ENCODE measurements at regions not wholly inside any gene's neighbourhood (a gene's known extent, or its start where the extent isn't known, plus 50 kb on each side); places are given as distances from the start of the nearest gene placed in this dataset.
A peak's percentile ranks its signal among the peaks of the same experiment; 100 is the strongest.

DNA sequence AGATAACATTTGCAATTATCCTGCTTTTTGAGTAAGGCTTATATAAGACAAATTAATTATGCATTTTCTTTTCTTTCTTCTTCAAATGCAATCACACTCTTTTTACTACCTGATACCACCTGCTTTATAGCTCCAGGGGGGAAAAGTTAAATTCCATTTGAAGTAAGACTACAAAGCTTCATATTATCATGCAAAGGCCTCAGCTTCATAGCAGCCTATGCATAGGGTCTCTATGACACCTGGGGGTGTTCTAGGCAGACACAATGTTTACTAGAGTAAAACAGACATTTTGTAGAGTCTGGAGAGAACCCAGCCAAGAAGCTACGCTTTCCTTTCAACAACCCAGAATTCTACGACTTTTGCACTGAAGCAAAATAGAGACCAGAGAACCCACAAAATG lies 148.0 kb downstream of the MCHR2 start:
- no CpG with 5 or more reads among the region's 2 CpGs for WGBS (ENCODE audit: extremely low coverage, insufficient read length, low lambda C conversion rate)
- Histone ChIP-seq H4K91ac (ENCODE audit: insufficient read length, low read depth, low read length) (no peak overlapping the region), H3T11ph (ENCODE audit: low read length) (no peak overlapping the region), H3K79me1 (ENCODE audit: insufficient read depth, low read depth, low read length, poor library complexity, severe bottlenecking) (no peaks in the 10 kb centered on the region), H2BK20ac (ENCODE audit: low read depth, low read length, poor library complexity, severe bottlenecking) (no peak overlapping the region), H2BK5ac (ENCODE audit: insufficient read length, low read length) (no peak overlapping the region), H3K4me1 (ENCODE audit: insufficient read depth, low read length) (no peaks in the 10 kb centered on the region), H4K20me1 (ENCODE audit: control insufficient read depth, insufficient read depth, insufficient read length) (no peaks in the 10 kb centered on the region), H3K4me2 (ENCODE audit: insufficient read depth, insufficient read length, low read length) (no peak overlapping the region), H3K9ac (ENCODE audit: extremely low read depth, insufficient read length, low read length) (no peak overlapping the region), H3K9me3 (ENCODE audit: control insufficient read depth, low read depth, low read length) (no peaks in the 10 kb centered on the region), H2AK5ac (ENCODE audit: insufficient read length, low read length) (no peak overlapping the region), H3K27me3 (ENCODE audit: insufficient read depth, low read length) (no peaks in the 10 kb centered on the region; the same call in 1 of the 2 replicates), H3K14ac (ENCODE audit: insufficient read depth, low read length) (no peak overlapping the region), H2AFZ (ENCODE audit: low read length) (no peak overlapping the region), H4K5ac (ENCODE audit: insufficient read length, low read depth, low read length) (no peak overlapping the region), H3K23me2 (ENCODE audit: insufficient read length, low read depth, low read length, poor library complexity, severe bottlenecking) (no peaks in the 10 kb centered on the region), H3K23ac (ENCODE audit: insufficient read length, low read depth, low read length) (no peak overlapping the region), H2BK120ac (ENCODE audit: low read depth, low read length, poor library complexity, severe bottlenecking) (no peak overlapping the region), H3K18ac (ENCODE audit: insufficient read length, low read depth, low read length) (no peak overlapping the region), H3K4ac (ENCODE audit: low read depth, low read length) (no peak overlapping the region), H3K56ac (ENCODE audit: insufficient read length, low read depth, low read length) (no peak overlapping the region), H2BK12ac (ENCODE audit: insufficient read length, low read depth, low read length) (no peak overlapping the region), H4K8ac (replicated peaks; ENCODE audit: insufficient read length, low read depth, low read length) (no peak overlapping the region), H3K27ac (ENCODE audit: insufficient read length, low read depth, low read length) (no peak overlapping the region), H2BK15ac (ENCODE audit: low read depth, low read length) (no peak overlapping the region), H3K79me2 (ENCODE audit: insufficient read depth, low read length) (no peaks in the 10 kb centered on the region)
- Mint-ChIP-seq H3K9me3 (no peaks in the 10 kb centered on the region), H3K4me3 (no peak overlapping the region), H3K4me1 (peaks cover 9 to 31% of the 10 kb centered on the region in 2 experiments), H3K27me3 (ENCODE audit: low read depth) (peaks cover 58% of the 10 kb centered on the region), H3K36me3 (ENCODE audit: insufficient read depth in 1 of 3, low read depth in 3 of 3) (no peaks in the 10 kb centered on the region), H3K27ac (peak overlapping the region in 1 of 3 experiments; percentile 13; a peak in 1 of 7 replicates)
- DNase-seq = no peak
- TF ChIP-seq, protein P1, sequence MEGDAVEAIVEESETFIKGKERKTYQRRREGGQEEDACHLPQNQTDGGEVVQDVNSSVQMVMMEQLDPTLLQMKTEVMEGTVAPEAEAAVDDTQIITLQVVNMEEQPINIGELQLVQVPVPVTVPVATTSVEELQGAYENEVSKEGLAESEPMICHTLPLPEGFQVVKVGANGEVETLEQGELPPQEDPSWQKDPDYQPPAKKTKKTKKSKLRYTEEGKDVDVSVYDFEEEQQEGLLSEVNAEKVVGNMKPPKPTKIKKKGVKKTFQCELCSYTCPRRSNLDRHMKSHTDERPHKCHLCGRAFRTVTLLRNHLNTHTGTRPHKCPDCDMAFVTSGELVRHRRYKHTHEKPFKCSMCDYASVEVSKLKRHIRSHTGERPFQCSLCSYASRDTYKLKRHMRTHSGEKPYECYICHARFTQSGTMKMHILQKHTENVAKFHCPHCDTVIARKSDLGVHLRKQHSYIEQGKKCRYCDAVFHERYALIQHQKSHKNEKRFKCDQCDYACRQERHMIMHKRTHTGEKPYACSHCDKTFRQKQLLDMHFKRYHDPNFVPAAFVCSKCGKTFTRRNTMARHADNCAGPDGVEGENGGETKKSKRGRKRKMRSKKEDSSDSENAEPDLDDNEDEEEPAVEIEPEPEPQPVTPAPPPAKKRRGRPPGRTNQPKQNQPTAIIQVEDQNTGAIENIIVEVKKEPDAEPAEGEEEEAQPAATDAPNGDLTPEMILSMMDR (conservative IDR thresholded peaks at IDR 0.05) = no peak

All from H9 (cell line).